ENCODE measurements at regions not wholly inside any gene's neighbourhood (a gene's known extent, or its start where the extent isn't known, plus 50 kb on each side); places are given as distances from the start of the nearest gene placed in this dataset.

DNA sequence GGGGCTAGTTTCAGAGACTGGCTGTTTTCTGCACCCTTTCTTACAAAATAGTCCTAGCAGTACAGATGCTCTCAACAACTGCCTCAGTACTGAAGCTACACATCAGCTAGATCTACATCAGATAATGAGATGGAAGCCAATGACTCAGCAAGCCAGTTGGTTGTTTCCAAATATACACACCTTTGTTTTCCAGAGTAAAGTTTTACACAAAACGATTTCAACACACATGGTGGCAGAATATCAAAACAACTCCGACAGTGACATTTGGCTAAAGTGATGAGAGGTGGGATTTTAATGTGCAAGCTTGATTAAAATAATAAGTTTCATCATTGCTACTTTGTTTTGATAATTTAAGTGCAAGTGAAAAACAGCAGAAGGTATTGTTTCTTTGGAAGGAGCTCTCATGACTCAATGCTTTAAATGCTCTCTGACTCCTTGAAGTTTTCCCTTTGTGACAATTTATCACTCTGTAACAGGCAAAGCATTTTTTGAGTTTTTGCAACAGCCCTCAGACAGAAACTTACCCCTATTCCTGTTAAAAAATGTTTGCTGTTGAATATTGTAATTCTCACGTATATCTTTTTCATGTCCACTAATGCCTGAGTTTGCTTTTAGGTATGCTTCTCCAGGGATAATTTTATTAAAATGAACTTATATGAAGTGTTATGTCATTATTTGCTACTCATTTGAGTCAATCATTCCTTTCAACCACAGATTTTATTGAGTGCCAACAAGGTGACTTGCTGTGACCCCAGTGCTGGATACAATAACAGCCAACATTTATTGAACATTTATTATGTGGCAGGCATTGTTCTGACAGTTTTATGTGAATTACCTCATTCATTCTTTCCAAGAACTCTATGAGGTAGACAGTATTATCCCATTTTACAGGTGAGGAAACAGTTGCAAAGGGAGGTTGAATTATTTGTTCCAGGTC lies 882.0 kb downstream of the TFAP2A start:
- TF ChIP-seq, protein P1, sequence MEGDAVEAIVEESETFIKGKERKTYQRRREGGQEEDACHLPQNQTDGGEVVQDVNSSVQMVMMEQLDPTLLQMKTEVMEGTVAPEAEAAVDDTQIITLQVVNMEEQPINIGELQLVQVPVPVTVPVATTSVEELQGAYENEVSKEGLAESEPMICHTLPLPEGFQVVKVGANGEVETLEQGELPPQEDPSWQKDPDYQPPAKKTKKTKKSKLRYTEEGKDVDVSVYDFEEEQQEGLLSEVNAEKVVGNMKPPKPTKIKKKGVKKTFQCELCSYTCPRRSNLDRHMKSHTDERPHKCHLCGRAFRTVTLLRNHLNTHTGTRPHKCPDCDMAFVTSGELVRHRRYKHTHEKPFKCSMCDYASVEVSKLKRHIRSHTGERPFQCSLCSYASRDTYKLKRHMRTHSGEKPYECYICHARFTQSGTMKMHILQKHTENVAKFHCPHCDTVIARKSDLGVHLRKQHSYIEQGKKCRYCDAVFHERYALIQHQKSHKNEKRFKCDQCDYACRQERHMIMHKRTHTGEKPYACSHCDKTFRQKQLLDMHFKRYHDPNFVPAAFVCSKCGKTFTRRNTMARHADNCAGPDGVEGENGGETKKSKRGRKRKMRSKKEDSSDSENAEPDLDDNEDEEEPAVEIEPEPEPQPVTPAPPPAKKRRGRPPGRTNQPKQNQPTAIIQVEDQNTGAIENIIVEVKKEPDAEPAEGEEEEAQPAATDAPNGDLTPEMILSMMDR (IDR thresholded peaks at IDR 0.05; ENCODE audit: borderline replicate concordance, insufficient read depth, low read depth, low read length): no peak
- H3K4me3 ChIP-seq (ENCODE audit: low read depth, low read length): no peak overlapping the region

DNA sequence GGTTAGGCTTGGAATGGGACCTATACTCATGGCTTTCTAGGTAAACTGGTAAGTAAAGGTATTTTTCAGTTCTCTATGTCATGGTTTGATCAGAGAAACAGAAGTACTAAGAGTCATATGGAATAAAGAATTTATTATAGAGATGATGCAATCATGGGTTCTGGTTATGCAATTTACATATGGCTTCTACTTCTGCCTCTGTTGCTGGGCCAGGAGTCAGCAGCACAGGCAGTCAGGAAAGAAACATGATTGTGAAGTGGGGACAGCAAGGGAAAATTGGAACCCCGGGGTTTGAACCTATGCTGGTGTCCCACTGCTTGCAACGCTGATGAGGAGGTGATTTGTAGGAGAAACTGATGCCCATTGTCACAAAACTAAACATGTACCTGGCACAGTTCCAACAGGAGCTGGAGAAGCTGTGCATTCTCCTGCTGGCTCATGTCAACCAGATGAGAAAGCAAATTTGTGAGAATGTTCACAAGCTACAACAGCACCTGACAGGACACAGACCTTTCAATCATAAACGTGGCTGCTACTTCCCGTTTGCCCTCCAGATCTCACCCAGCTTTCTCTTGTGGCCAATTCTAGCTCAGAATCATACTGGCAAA lies 887.1 kb downstream of the TFAP2A start:
- TF ChIP-seq, protein P1 (IDR thresholded peaks at IDR 0.05; ENCODE audit: borderline replicate concordance, insufficient read depth, low read depth, low read length): no peak
- H3K4me3 ChIP-seq (ENCODE audit: low read depth, low read length): no peak overlapping the region

DNA sequence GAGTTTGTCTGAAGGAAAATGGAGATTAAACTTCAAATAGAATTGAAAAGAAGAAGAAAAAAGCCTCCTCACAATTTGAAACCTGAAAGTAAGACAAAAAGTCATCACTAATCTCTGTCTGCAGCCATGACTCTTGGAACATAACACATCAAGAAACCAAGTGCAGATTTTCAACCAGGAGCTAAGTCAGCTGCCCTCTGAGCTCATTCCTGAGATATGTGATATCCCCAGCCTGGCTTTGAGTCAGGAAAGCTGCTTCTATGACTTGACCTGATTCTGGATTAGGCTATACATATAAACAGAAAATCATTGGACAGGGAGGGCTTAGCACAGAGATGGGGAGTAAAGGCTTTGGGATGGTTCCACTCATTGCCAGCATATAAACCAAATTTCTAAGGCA lies 891.4 kb downstream of the TFAP2A start:
- TF ChIP-seq, protein P1 (IDR thresholded peaks at IDR 0.05; ENCODE audit: borderline replicate concordance, insufficient read depth, low read depth, low read length): no peak
- no peak overlapping the region for H3K4me3 ChIP-seq (ENCODE audit: low read depth, low read length)

DNA sequence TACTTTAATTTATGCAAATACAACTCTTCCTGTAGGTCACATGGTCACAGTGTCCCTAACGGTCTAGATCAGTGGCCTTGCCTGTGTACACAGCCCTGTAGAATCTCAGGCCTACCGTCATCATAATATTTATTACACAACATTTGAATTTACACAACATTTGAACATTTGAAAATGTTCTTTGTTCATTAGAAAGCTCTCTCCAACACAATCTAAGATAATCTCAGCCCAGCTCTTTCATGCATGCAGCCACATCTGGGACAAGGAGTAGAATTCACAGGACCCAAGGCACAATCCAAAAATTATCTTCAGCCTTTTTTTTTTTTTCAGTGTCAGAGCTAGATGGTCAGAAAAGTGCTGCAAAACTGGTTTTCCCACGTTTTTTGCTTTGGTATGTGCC lies 892.8 kb downstream of the TFAP2A start:
- TF ChIP-seq, protein P1 (IDR thresholded peaks at IDR 0.05; ENCODE audit: borderline replicate concordance, insufficient read depth, low read depth, low read length): no peak
- H3K4me3 ChIP-seq (ENCODE audit: low read depth, low read length): no peak overlapping the region

DNA sequence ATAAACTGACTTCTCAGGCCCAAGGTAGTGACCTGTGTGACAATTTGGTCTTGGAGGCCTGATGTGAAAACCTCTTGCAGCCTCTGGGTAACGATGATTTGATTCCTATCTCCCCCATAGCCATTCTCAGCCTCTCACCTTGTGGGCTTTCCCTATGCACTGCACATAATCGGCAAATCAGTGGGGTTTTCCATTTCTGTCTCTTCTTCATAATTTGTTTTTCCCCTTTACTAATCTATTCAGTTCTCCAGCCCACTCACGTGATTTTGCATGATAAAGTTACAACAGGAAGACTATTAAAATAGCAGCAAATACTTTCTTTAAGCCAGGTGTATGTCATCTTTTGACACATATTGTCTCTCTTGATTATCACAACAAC lies 893.7 kb downstream of the TFAP2A start:
- TF ChIP-seq, protein P1 (IDR thresholded peaks at IDR 0.05; ENCODE audit: borderline replicate concordance, insufficient read depth, low read depth, low read length): no peak
- no peak overlapping the region for H3K4me3 ChIP-seq (ENCODE audit: low read depth, low read length)

DNA sequence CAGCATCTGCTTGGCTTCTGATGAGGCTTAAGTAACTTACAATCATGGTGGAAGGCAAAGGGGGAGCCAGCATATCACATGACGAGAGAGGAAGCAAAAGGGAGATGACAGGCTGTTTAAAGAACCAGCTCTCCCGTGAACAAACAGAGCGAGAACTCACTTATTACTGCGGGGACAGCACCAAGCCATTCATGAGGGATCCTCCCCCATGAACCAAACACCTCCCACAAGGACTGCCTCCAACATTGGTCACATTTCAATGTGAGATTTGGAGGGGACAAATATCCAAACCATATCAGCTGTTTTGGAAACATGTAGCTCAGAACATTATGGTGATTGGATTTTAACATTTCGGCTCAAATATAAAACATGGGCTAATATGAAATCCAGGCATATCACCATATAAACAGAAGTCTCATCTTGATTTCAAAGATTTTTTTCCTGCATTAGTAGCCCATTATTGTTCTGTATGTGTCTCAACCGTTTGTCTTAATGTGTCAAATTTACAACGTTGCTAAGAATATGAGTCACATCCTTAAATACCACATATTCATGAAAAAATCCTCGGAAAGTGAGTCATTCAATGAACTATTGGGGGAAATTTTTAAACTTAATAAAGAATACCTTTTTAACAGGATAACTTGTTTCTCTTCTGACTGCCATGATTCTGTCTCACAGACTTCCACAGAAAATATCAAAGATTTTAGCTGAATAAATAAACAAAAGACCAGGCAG lies 894.3 kb downstream of the TFAP2A start:
- TF ChIP-seq, protein P1 (IDR thresholded peaks at IDR 0.05; ENCODE audit: borderline replicate concordance, insufficient read depth, low read depth, low read length): no peak
- no peak overlapping the region for H3K4me3 ChIP-seq (ENCODE audit: low read depth, low read length)
